ENCODE measurements at regions not wholly inside any gene's neighbourhood (a gene's known extent, or its start where the extent isn't known, plus 50 kb on each side); places are given as distances from the start of the nearest gene placed in this dataset.
"Not testable (repeated sequence)": the region's sequence is repeated elsewhere in the genome, so short reads cannot be mapped to it uniquely, and the experiment has no call there.

GRCh38 chr13:107617527-107617926, 597.8 kb downstream of the LIG4 start:
- no peak for FAIRE-seq
- no peaks in the 10 kb centered on the region for H3K36me3 ChIP-seq (ENCODE audit: control insufficient read depth, insufficient read depth, low read length)
- H3K4me3 ChIP-seq (ENCODE audit: low read depth, low read length) = no peak overlapping the region
- no peak for TF ChIP-seq CTCF (IDR thresholded peaks at IDR 0.05; ENCODE audit: insufficient read depth, low read length, severe bottlenecking)
- no peaks in the 10 kb centered on the region for H3K27me3 ChIP-seq (ENCODE audit: control insufficient read depth, insufficient read depth, low read length)
- DNase-seq (ENCODE audit: low read depth) = no peak

- DNase-seq (ENCODE audit: low read depth) = no peak
Observed at GRCh38 chr13:107612376-107612775, 603.0 kb downstream of the LIG4 start.

GRCh38 chr13:107608736-107609135, 606.6 kb downstream of the LIG4 start:
- no peak for FAIRE-seq
- no peaks in the 10 kb centered on the region for H3K36me3 ChIP-seq (ENCODE audit: control insufficient read depth, insufficient read depth, low read length)
- no peak for TF ChIP-seq CTCF (IDR thresholded peaks at IDR 0.05; ENCODE audit: insufficient read depth, low read length, severe bottlenecking)

More at GRCh38 chr13:107612376-107612775, 603.0 kb downstream of the LIG4 start:
- no peak for FAIRE-seq
- Histone ChIP-seq H3K36me3 (ENCODE audit: control insufficient read depth, insufficient read depth, low read length) (no peaks in the 10 kb centered on the region), H3K27me3 (ENCODE audit: control insufficient read depth, insufficient read depth, low read length) (no peaks in the 10 kb centered on the region), H3K4me3 (ENCODE audit: low read depth, low read length) (no peak overlapping the region)
- TF ChIP-seq CTCF (IDR thresholded peaks at IDR 0.05; ENCODE audit: insufficient read depth, low read length, severe bottlenecking) = no peak

GRCh38 chr13:107600971-107601370, 614.4 kb downstream of the LIG4 start:
- no peaks in the 10 kb centered on the region for H3K36me3 ChIP-seq (ENCODE audit: control insufficient read depth, insufficient read depth, low read length)
- FAIRE-seq (no peak), DNase-seq (ENCODE audit: low read depth) (no peak)
- no peak overlapping the region for H3K4me3 ChIP-seq (ENCODE audit: low read depth, low read length)
- no peak for TF ChIP-seq CTCF (IDR thresholded peaks at IDR 0.05; ENCODE audit: insufficient read depth, low read length, severe bottlenecking)
- no peaks in the 10 kb centered on the region for H3K27me3 ChIP-seq (ENCODE audit: control insufficient read depth, insufficient read depth, low read length)

More at GRCh38 chr13:107608736-107609135, 606.6 kb downstream of the LIG4 start:
- H3K4me3 ChIP-seq (ENCODE audit: low read depth, low read length) = no peak overlapping the region
- no peaks in the 10 kb centered on the region for H3K27me3 ChIP-seq (ENCODE audit: control insufficient read depth, insufficient read depth, low read length)
- DNase-seq (ENCODE audit: low read depth) = no peak

- H3K27me3 ChIP-seq (ENCODE audit: control insufficient read depth, insufficient read depth, low read length); H3K36me3 ChIP-seq (ENCODE audit: control insufficient read depth, insufficient read depth, low read length); H3K4me3 ChIP-seq (ENCODE audit: low read depth, low read length); DNase-seq (ENCODE audit: low read depth); FAIRE-seq: not testable (repeated sequence)
Observed at GRCh38 chr13:107596306-107596705, 619.0 kb downstream of the LIG4 start.

GRCh38 chr13:107590556-107590955, 624.8 kb downstream of the LIG4 start:
- TF ChIP-seq CTCF (IDR thresholded peaks at IDR 0.05; ENCODE audit: insufficient read depth, low read length, severe bottlenecking) = no peak
- H3K27me3 ChIP-seq (ENCODE audit: control insufficient read depth, insufficient read depth, low read length) = no peaks in the 10 kb centered on the region
- no peaks in the 10 kb centered on the region for H3K36me3 ChIP-seq (ENCODE audit: control insufficient read depth, insufficient read depth, low read length)
- DNase-seq (ENCODE audit: low read depth) (no peak), FAIRE-seq (no peak)
- H3K4me3 ChIP-seq (ENCODE audit: low read depth, low read length) = no peak overlapping the region

Measured in bronchial epithelial cell (primary cell).